ENCODE measurements at regions not wholly inside any gene's neighbourhood (a gene's known extent, or its start where the extent isn't known, plus 50 kb on each side); places are given as distances from the start of the nearest gene placed in this dataset.

- TF ChIP-seq CTCF (IDR thresholded peaks at IDR 0.05; ENCODE audit: low read depth, low read length, poor library complexity, severe bottlenecking) (no peak), EZH2phosphoT487 (IDR thresholded peaks at IDR 0.05; ENCODE audit: borderline replicate concordance, low read length) (no peak)
Measured at GRCh38 chr2:107663632-107664031, 163.1 kb upstream of the RGPD4 start.
